IPS DF 4.7 (cell line): ENCODE measurements at regions not wholly inside any gene's neighbourhood (a gene's known extent, or its start where the extent isn't known, plus 50 kb on each side); places are given as distances from the start of the nearest gene placed in this dataset.

Experiments
- DNase-seq: peaks from one replicate; pipeline ENCODE4 v3.0.0-alpha.2; 2013; ENCODE audit warnings: low spot score; ENCODE audit errors: extremely low read depth

GRCh38 chr12:124162151-124163110, 132.5 kb upstream of the RFLNA start:
- DNase-seq: no peak

GRCh38 chr12:124165695-124166094, 129.2 kb upstream of the RFLNA start:
- DNase-seq: no peak

- no peak for DNase-seq
Measured at GRCh38 chr12:124167141-124167540, 127.8 kb upstream of the RFLNA start.

- DNase-seq: no peak
Measured at GRCh38 chr12:124168016-124168786, 126.7 kb upstream of the RFLNA start.

GRCh38 chr12:124169577-124170284, 125.2 kb upstream of the RFLNA start:
- DNase-seq: no peak

- DNase-seq: no peak
Measured at GRCh38 chr12:124170760-124171159, 124.1 kb upstream of the RFLNA start.

GRCh38 chr12:124171231-124171979, 123.5 kb upstream of the RFLNA start:
- no peak for DNase-seq

GRCh38 chr12:124172636-124173035, 122.3 kb upstream of the RFLNA start:
- DNase-seq: no peak

- DNase-seq: no peak
Measured at GRCh38 chr12:124173692-124174091, 121.2 kb upstream of the RFLNA start.

- DNase-seq: no peak
Measured at GRCh38 chr12:124174451-124175348, 120.2 kb upstream of the RFLNA start.

GRCh38 chr12:124175704-124176103, 119.2 kb upstream of the RFLNA start:
- DNase-seq: no peak

- DNase-seq: no peak
Measured at GRCh38 chr12:124177276-124177950, 117.5 kb upstream of the RFLNA start.

GRCh38 chr12:124177951-124178316, 117.0 kb upstream of the RFLNA start:
- no peak for DNase-seq

- DNase-seq: no peak
Measured at GRCh38 chr12:124179936-124180607, 114.8 kb upstream of the RFLNA start.

GRCh38 chr12:124183172-124183571, 111.7 kb upstream of the RFLNA start:
- DNase-seq: no peak

GRCh38 chr12:124184456-124184855, 110.4 kb upstream of the RFLNA start:
- no peak for DNase-seq

- no peak for DNase-seq
Measured at GRCh38 chr12:124185971-124186686, 108.8 kb upstream of the RFLNA start.

- no peak for DNase-seq
Measured at GRCh38 chr12:124188084-124188483, 106.8 kb upstream of the RFLNA start.
